GM21619 (cell line): ENCODE measurements at regions not wholly inside any gene's neighbourhood (a gene's known extent, or its start where the extent isn't known, plus 50 kb on each side); places are given as distances from the start of the nearest gene placed in this dataset.
"Not testable (repeated sequence)": the region's sequence is repeated elsewhere in the genome, so short reads cannot be mapped to it uniquely, and the experiment has no call there.

Source experiments
- ATAC-seq: cut with Tn5 transposase; IDR thresholded peaks from one replicate; pipeline ENCODE4 v1.9.1; 2021; ENCODE audit not compliant: unreplicated experiment

DNA sequence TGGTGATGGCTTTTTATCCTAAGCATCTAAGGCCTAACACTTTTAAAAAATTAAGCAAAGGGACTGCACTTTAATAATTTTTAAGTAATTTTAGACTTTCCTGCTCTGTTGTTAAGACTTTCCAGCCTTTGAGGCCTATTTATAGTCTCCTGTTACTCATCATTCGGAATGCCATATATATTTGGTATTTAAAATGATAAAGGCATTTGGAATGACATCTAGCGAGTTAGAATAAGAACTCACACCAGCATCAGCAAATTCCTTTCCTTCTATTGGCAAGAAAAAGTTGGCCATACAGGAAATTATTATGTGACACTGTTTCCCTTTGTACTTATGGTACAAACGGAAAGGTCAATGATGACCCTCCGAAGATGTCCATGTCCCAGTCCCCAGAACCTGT, 88.1 kb upstream of the STMND1 start:
- no peak for ATAC-seq

DNA sequence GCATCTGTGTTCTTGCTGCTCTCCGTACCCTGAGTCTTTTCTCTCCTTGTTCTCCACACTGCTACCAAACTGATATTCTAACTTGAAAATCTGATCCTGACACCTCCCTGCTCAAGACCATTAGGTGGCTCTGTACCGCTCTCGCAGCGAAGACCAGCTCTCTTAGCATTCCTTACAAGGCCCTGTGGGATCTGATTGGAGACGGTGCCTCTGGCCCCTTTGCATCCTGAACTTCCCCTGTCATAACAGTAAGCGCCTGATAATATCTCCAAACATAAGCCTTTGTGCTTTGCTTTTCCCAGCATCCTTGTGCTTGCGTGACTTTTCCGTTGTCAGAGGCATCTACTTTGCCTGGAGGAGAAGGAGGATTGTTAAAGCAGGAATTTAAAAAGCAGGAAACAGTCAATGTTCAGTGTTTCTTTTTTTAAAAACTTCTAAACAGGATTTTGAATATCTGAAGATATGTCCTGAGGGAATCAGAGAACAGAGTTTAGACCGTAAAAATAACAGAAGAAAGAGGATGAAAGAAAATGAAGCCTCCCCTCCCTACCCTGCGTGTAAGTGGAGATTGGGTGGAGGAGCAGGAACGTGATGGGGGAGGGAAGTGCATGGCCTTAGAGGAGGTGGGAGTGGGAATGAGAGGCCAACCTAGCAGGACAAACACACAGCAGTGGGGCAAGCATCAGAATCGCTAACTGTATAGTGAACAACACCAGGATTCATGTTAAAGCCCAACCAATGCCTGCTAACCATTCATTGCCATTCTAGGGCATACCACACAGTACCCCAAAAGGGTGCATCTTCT, 89.2 kb upstream of the STMND1 start:
- ATAC-seq: no peak

DNA sequence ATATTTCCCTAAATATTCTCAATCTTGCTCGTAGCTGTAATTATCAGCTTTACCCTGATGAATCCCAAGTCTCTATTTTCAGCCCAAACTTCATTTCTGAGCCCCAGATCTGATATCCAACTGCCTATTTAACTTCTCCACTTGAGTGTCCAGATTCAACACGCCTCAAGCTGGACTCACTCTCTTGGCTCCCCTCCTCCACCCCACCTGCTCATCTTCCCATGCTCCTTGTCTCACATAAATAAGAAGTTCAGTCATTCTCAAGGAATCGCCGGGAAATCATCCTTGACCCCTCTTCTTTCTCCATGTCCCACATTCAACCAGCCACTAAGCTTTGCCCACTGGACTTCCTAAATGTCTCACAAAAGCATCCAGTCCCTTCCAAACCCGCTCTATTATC, 89.9 kb upstream of the STMND1 start:
- no peak for ATAC-seq

DNA sequence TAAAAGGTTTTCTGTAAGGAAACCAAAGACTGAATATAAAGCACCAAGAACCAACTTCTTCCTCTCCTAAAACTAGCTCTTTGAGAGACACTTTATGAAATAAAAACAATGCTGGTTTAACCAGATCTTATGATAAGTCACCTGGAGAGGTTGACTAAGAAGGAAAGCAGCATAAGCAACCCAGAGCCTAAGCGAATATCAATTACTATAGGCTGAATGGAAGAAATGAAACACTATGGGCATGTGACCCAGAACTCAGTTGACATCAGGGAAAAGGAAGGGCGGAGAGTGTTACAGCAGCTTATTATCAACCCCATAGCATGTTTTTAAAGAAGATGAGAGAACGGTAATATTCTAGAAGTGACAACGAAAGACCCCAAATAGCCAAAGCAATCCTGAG, 94.1 kb upstream of the STMND1 start:
- ATAC-seq: no peak

DNA sequence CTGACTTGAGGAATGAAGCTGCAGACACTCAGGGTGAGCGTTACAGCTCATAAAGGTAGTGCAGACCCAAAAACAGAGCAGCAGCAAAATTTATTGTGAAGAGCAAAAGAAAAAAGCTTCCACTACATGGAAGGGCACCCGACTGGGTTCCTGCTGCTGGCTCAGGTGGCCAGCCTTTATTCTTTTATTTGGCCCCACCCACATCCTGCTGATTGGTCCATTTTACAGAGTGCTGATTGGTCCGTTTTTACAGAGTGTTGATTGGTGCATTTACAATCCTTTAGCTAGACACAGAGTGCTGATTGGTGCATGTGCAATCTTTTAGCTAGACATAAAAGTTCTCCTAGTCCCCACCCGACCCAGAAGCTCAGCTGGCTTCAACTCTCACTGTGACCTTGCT, 95.3 kb upstream of the STMND1 start:
- ATAC-seq: no peak

DNA sequence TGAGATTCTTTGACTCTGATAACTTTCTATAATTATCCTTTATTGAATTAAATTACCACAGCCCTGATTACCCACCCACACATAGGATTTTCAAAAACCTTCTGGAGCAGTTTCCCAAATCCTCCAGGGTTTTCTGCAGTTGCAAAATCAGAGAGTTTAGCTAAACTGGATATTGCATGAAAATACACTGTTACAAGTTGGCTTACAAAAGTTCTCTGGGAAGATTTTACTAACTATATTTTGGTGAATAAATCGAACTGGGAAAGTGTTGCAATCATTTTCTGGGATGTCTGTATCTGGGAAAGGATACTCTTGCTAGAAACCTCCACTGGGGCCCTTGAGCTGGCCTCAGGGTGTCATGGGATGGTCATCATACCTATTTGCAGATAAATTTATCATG, 97.6 kb upstream of the STMND1 start:
- no peak for ATAC-seq

DNA sequence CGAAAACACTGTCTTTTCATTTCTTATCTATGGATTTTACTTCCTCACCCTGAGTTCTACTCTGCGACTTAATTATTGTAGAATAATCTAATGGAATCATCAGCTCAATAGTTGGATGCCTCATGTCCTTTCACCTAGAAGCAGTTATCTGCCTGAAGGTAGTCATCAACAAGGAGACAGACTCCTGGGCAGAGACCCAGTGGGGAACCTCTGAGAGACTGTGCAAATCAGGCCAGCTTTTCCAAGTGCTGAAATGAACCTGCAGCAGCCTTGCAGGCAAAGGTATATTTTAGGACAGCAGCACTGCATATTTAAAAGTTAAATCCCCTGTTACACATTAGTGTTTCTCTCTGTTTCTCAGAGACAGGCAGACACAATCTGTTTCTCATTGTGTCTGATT, 99.7 kb upstream of the STMND1 start:
- ATAC-seq: no peak

DNA sequence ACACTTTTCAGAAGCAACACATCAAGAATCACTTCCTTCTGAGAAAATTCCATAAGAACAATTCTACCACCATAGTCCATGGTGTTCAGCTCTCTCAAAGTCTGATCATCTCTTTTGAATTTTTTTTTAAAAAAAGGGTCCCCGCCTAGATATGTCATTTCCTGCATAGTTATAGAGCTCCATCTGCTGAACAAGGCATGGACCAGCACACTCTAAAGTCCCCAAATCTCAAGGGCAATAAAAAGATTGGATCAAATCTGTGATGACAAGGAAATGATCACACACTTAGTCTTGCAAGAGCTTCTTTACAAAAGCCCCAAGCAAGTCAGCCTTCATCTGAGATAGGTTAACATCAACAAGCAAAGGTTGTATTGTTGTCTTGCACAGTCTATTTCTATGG, 100.7 kb upstream of the STMND1 start:
- ATAC-seq: no peak

DNA sequence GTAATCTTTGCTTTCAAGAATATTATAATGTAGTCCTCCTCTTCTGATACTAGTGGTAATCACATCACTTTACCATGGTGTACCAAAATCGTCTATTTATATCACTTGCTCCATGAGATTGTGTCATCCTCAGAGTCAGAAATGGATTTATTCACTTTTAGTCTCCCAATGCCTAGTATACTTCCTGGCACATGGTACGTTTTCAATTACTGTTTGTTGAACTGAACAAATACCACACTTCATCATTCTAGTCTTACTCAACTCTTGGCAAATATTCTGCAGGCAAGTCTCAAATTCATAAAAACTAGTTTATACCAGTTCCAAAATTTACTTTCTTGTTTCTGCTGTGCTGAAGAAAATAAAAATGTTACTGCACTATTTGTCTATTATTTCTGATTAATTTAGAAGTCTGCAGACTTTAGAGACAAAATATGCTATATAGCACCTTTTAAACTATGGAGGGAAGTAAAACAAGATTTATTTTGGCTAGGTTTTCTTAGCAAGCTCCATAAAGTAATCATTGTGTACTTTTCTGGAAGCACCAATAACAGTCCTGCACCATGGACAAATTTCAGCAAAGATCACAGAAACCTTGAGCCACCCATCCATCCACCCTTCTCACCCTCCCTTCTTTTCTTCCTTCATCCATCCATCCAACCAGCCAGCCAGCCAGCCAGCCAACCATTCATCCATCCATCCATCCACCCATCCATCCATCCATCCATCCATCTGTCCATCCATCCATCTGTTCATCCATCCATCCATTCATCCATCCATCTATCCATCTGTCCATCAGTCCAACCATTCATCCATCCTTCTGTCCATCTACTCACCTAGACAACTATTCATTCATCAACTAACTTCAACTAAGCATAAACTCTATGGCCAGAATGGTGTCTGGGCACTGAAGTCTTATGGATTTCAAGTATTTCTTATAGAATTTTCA, 102.1 kb upstream of the STMND1 start:
- no peak for ATAC-seq

DNA sequence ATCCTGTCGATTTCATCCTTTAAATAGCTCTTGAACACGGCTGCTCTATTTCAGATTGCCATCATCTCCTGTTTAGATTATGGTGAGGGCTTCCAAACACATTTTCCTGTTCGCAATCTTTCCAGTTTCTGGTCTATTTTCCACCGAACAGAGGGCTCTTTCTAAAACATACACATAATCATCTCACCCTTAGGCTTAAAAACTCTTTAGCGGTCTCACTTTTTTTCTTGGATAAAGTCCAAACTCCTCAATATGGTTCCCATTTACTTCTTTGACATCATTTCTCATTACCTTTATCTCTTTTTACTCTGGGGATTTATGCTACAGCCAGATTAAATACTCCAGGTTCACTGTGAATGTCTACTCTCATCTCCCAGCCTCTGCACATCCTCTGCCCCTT, 103.4 kb upstream of the STMND1 start:
- no peak for ATAC-seq

DNA sequence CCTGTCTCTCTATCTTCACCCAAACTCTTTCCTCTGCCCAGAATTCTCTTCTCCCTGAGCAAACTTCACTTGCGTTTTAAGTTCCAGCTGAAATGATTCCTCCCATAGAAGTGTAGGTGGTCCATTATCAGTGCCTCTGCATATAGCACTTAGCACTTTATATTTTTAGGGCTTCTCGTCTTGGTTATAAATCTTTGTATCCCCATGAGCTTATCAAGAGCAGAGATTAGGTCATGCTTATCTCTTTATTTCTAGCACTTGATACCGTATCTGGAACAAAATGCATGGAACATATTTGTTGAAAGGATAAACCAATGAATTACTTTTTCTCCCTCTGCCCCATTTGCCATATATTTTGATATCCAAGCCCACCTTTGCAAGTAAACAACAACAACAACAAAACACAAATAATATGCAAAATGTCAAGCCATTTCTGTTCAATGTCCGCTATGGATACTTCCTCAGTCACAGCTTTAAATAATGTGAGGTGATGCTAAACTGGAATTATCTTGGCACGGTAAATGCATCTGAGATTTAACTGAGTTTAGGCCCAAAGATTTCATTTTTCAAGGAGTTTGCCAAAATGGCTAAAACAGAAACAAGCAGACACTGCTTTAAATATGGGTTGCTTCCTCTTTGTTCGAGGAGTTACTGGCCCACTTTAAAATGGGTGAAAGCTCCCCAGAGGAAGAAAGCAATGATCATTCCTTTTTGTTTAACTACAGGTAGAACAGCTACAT, 106.2 kb upstream of the STMND1 start:
- ATAC-seq: no peak

DNA sequence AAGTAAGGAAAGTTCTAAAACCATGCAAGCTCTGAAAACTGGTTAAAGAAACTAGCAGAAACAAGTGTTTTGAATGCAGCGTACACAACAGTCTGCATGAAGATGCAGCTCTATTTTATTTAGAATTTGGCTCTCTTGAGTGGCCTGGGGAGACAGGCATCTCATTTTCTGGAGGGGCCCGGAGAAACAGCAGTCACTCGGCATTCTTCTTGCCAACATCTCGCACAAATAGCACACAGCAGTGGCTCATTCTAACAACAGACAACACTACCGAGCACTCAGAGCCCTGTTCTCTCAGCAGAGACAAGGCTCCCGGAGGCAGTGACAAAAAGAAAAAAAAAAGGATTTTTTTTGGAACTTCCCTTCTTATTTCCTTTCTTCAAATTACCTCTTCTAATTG, 108.5 kb upstream of the STMND1 start:
- no peak for ATAC-seq

DNA sequence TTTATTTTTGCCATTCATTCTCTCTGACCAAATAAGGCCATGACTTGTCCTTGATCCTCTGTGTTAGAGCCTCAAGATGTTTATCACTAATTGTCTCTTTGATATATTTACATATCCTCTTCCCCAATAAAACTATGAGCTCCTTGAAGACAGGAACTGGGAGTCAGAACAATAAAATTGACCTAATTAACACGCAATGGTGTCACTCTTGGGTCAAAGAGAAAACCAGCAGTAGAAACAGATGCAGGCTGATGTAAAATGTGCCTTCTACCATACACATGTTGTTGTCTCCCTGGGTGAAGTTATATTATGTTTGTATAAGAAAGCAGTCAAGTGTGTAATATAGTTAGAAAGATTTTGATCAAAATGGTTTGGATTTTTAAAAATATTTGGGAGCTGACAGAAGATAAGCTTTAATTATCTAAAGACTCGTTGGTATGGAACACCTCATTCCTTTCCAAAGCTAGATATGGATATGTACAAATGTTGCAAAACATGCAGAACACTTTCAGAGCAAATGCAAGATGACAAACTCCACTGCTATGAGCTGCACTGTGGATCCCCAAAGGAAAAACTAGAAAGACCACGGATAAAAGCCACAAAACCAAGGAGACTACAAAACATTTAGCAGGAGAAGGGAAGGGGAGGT, 109.7 kb upstream of the STMND1 start:
- no peak for ATAC-seq

DNA sequence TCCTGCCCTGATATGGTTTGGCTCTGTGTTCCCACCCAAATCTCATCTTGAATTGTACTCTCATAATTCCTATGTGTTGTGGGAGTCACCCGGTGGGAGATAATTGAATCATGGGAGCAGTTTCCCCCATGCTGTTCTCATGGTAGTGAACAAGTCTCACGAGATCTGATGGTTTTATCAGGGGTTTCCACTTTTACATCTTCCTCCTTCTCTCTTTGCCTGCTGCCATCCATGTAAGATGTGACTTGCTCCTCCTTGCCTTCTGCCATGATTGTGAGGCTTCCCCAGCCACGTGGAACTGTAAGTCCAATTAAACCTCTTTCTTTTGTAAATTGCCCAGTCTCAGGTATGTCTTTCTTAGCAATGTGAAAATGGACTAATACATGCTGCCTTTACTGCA, 111.9 kb upstream of the STMND1 start:
- not testable (repeated sequence) for ATAC-seq

DNA sequence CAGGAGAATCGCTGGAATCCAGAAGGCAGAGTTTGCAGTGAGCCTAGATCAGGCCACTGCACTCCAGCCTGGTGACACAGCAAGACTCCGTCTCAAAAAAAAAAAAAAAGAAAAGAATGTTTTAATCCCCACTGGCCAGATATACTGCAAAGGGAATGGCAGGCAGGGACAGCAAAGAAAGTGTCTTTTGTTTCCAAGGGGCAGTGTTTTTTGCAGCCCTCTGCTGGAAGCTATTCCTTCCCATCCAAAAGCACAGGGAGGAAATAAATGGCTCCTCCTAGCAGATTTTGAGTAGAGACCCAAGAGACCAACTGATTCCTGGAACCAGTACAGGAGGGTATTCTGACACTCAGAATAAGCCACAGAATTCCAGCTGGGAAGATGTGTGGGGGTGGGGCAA, 112.5 kb upstream of the STMND1 start:
- no peak for ATAC-seq

DNA sequence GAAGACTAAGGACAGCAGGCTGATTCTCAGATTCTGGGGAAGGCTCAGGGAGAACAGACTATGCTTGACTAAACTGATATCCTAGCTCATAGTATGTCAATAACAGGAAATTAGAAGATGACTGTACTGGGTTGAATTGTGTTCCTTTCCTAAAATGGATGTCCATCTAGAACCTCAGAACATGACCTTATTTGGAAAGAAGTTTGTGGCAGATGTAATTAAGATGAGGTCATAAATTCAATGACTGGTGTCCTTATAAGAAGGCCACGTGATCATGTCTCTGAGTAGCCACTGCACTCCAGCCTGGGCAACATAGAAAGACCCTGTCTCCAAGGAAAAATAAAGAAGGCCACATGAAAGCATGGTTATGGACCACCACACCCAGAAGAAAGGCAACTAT, 113.9 kb upstream of the STMND1 start:
- ATAC-seq: no peak

DNA sequence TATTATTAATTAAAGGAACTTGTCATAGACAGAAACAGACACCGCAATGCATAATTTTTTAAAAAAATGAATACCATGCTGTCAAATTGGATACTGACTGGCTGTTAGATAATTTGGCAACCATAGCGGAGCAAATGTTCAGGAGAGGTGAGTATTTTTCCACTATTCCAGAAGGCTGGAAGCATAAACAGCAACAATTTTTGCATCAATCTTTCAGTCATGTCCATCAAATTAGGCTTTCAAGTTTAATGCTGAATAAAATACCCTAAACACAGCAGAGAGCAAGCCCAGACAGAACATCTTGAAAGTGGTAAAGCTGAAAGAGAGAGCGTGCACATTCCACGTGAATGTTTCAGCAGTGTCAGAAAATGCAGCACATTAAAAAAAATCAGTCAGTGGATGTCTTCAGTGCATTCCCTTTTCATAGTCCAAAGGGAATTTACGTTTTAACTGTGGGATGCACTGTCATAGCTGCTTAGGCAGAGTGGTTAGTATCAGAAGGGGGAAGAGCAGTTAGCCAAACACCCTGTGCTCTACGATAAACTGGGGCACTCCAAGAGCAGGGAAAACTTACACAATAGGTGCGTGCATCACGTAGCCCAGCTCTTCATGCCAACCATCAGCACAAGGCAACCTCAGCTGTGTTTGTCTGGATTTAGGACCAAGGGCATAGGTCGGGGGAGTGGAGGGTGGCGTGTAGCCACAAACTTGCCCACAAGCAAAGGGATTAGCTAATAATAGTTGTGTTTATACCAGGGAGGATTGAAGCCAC, 116.2 kb upstream of the STMND1 start:
- no peak for ATAC-seq

DNA sequence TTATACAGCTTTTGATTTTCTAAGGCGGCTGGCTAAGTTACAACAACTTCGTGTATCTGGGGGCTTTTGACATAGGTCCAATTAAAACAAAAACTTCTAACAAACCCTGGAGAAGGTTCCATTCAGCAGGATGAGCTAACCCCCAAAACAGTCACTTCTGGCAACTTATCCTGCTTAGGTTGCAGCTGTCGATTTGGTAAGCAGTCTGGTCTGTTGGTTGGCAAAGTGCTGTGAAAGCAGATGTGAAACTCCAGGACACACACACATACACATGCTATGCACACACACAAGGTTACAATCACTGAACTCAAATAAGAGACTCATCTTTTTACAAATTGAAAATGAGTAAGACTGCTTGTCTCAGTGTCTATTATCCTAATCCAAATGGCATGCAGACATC, 119.0 kb upstream of the STMND1 start:
- ATAC-seq: no peak

DNA sequence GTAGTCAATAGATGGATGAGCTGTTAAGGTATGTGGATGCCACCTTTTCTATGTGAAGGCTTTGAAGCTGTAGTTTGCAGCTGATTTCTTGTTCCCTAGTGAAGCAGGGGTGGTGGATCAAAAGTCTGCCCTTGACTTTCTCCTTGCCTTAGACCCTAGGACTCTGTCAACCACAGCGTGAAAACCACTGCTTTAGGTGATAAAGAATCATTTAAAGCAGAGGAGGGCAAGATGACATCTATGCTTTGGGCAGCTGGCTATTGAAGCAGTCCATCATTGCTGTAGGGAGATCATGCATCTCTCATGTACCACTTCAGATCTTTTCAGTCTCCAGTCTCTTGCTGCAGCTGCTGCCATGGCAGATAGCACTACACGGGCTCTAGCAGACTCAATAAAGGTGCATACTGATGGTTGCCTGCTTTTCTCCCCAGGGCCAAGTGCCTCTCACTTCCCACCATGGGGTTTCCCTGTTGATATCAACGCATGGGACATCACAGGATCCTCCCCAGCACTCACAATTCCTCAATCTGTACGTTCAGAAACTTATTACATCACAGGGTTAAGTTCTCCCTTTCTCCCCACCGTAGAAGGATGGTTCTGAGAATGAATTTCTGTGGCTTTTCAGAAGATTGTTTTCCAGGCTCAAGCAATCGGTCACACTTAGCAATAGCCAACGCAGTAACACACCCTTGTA, 122.0 kb upstream of the STMND1 start:
- ATAC-seq: no peak

DNA sequence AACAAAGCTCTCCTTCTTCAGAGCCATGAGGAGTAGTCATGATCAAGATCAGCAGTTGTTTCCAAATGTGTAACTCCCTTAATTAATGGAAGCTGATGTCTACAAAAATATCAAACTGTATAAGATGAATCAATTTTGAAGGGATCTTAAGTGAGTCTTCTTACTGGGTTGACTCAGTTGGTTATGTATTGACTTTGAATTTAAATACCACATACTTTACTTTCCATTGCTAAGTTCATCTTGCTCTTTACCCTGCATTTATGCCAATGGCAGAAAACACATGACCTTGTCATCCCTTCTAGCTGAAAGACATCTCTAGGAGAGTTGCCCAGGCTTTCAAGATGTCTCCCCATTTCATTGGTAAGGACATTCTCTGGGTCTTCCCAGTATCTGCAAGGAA, 123.2 kb upstream of the STMND1 start:
- ATAC-seq: no peak
